Transverse colon (tissue), 4 donors: ENCODE measurements at regions not wholly inside any gene's neighbourhood (a gene's known extent, or its start where the extent isn't known, plus 50 kb on each side); places are given as distances from the start of the nearest gene placed in this dataset.

Source experiments
- POLR2A ChIP-seq: fragments of 450-650 bp; IDR thresholded peaks from one replicate; pipeline ENCODE4 v1.6.1; 2016; ENCODE audit warnings: antibody characterized with exemption, mild to moderate bottlenecking, moderate library complexity
- POLR2AphosphoS5 ChIP-seq, 3 donors: sonication (generic); formaldehyde crosslinking; IDR thresholded peaks; one replicate each; pipeline ENCODE4 v1.6.1; 2016; ENCODE audit warnings: antibody characterized with exemption in 3 of 3
- TF ChIP-seq, protein P1 (sequence below), 5 experiments: fragments of 200-600 bp in 3 of 5; fragments of 450-650 bp in 2 of 5; sonication (generic) in 3 of 5; IDR thresholded peaks; 1 replicate in 2 of 5; 2 replicates in 3 of 5; pipeline ENCODE4 v1.5.1; 2016 to 2017; ENCODE audit warnings: antibody characterized with exemption in 5 of 5, inconsistent platforms in 3 of 5, mild to moderate bottlenecking in 2 of 5, moderate library complexity in 1 of 5

DNA sequence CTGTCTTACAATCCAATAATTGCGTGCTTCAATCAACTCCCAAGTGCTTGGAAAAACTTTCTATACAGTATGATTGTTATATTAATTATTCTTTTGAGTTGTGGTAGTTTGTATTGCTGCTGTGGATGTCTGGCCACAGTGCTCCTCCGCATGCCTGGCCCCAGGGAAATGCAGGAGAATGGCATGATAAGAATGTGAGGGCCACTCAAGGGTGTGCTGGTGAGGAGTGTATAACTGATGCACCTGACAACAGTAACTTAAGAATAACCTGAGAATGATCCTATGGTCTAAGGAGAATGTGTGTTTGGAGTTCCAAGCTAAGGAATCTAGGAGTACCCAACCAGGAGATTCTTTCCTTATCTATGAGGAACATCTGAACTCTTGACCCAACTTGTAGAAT lies 152.9 kb upstream of the APC start:
- TF ChIP-seq POLR2A (no peak), POLR2AphosphoS5 (IDR thresholded peaks at IDR 0.05) (no peak)
- TF ChIP-seq, protein P1, sequence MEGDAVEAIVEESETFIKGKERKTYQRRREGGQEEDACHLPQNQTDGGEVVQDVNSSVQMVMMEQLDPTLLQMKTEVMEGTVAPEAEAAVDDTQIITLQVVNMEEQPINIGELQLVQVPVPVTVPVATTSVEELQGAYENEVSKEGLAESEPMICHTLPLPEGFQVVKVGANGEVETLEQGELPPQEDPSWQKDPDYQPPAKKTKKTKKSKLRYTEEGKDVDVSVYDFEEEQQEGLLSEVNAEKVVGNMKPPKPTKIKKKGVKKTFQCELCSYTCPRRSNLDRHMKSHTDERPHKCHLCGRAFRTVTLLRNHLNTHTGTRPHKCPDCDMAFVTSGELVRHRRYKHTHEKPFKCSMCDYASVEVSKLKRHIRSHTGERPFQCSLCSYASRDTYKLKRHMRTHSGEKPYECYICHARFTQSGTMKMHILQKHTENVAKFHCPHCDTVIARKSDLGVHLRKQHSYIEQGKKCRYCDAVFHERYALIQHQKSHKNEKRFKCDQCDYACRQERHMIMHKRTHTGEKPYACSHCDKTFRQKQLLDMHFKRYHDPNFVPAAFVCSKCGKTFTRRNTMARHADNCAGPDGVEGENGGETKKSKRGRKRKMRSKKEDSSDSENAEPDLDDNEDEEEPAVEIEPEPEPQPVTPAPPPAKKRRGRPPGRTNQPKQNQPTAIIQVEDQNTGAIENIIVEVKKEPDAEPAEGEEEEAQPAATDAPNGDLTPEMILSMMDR (IDR thresholded peaks at IDR 0.05): no peak
